ENCODE measurements at regions not wholly inside any gene's neighbourhood (a gene's known extent, or its start where the extent isn't known, plus 50 kb on each side); places are given as distances from the start of the nearest gene placed in this dataset.
"Not testable (repeated sequence)": the region's sequence is repeated elsewhere in the genome, so short reads cannot be mapped to it uniquely, and the experiment has no call there.

DNA sequence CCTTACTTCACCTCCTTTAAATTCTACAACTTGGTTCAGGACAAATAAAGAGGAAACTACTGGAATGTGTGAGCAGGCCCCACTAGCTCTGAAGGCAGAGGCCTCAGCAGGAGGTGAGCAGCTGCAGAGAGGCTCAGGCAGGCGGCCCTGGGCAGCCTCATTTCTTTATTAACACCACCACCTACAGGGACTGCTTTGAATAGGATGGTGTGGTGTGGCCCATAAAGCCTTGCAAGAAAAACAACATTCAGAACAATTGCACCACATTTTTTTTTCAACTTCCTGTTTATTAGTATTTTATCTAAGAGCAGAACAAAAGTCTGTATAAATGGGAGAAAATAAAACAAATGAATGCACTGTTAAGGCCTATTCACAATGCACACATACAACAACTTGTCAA is 333.7 kb downstream of the BCL2L11 start:
- not testable (repeated sequence) for DNase-seq

GRCh38 chr2:111455016-111456015 is 334.6 kb downstream of the BCL2L11 start:
- not testable (repeated sequence) for DNase-seq

DNA sequence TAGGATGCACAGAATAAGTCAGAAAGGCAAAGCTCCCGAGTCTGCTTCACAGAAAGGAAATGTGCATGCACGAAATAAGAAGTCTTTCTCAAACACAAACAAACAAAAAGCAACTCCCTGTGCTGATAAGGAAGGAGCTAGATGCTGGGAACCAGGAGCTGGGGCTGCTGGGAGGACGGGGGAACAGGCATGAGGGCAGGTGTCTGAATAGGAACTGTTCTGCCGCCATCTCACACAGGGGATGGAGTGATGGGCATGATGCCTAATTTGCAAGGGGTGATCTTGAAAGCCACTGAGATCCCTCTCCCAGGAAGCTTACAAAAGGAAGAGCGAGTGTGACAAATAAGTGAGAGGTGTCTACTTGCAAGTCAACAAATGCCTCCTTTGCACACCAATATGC is 336.5 kb downstream of the BCL2L11 start:
- not testable (repeated sequence) for DNase-seq

- not testable (repeated sequence) for DNase-seq
Observed at GRCh38 chr2:111460901-111461300, 340.2 kb downstream of the BCL2L11 start.

DNA sequence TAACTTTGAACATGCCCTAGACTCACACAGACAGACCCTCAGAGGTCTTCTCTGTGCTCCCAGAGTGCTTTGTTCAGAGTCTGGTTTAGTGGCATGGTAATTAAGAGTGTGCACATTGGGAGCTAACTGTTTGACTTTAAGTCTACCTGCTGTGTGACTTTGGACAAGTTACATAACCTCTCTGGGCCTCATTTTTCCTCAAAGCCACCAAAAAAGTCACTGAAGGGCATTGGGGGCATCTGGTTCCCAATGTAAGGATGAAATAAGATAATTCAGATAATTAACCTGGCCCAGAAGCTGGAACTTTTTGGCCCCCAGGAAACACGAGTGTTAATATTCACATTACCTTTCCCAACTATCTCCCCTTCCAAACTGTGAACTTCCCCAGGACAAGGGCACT is 341.1 kb downstream of the BCL2L11 start:
- DNase-seq = not testable (repeated sequence)

GRCh38 chr2:111462572-111462971 is 341.9 kb downstream of the BCL2L11 start:
- DNase-seq = not testable (repeated sequence)

- not testable (repeated sequence) for DNase-seq
Observed at GRCh38 chr2:111463238-111463848, 342.6 kb downstream of the BCL2L11 start.

GRCh38 chr2:111463956-111464355 is 343.2 kb downstream of the BCL2L11 start:
- DNase-seq = not testable (repeated sequence)

- DNase-seq = not testable (repeated sequence)
Observed at GRCh38 chr2:111464367-111464766, 343.7 kb downstream of the BCL2L11 start.

GRCh38 chr2:111465521-111465920 is 344.8 kb downstream of the BCL2L11 start:
- not testable (repeated sequence) for DNase-seq

DNA sequence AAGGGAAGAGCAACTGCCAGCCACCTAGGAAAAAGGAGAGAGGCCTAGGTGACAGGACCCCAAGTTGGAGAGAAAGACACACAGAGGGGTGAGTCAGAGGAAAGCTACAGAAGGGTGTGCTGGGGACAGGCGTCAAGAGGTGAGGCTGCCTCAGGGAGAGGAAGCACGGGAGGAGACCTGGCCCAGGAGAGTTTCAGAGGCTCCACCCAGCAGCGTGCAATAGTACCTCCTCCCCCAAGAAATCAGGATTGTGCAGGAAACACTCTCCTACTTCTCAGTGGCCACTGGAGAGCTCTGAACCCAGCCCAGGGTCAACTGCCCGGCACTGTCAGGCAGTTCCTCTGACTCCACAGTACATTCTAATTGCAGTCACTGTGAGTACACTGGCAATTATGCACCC is 346.0 kb downstream of the BCL2L11 start:
- not testable (repeated sequence) for DNase-seq

GRCh38 chr2:111470924-111471323 is 350.2 kb downstream of the BCL2L11 start:
- not testable (repeated sequence) for DNase-seq

DNA sequence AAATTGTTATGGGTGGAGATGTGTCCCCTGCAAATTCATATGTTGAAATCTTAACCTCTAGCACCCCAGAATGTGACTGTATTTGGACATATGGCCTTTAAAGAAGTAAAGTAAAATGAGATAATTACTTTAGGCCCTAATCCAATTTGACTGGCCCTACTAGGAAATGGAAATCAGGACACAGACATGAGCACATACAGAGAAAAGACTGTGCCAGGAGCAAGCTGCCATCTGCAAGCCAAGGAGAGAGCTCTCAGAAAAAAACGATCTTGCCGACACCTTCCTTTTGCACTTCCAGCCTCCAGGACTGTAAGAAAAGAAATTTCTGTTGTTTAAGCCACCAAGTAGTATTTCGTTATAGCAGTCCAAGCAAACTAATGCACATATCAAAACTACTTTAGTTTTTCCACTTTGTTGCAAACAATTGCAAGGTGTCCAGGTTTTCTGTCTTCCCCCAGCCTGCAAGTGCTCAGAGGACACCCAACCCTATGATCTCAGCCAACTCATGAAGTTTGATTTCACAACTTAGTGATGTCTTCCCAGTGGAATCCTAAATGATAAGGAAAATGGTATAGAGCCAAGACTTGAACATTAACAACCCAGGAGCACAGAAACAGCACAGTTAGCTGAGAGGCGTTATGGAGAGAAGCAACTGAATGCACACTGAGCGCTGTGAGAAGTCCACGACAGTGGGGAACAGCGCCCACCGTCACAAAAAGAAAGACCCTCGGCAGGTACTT is 351.2 kb downstream of the BCL2L11 start:
- not testable (repeated sequence) for DNase-seq

- peak in 1 of 2 experiments; percentile 34 for DNase-seq
Observed at GRCh38 chr2:111472844-111473403, 352.2 kb downstream of the BCL2L11 start.

DNA sequence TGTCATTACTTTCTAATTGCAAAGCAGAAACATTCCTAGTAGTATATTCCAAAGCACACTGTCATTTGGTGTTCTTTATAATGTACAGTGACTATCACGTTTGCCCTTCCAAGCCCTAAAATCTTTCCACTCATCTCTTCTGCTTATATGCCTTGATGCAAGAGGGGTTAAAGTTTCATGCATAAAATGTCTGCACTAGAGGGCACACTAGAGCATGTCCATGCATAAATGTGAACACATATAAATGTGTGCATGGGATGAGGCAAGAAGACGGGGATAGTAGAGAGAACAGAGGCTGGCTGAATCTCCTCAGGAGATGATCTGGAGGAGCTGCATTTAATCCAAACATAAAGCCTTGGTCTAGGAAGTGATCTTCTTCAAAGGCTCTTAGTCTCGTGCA is 352.8 kb downstream of the BCL2L11 start:
- not testable (repeated sequence) for DNase-seq

DNA sequence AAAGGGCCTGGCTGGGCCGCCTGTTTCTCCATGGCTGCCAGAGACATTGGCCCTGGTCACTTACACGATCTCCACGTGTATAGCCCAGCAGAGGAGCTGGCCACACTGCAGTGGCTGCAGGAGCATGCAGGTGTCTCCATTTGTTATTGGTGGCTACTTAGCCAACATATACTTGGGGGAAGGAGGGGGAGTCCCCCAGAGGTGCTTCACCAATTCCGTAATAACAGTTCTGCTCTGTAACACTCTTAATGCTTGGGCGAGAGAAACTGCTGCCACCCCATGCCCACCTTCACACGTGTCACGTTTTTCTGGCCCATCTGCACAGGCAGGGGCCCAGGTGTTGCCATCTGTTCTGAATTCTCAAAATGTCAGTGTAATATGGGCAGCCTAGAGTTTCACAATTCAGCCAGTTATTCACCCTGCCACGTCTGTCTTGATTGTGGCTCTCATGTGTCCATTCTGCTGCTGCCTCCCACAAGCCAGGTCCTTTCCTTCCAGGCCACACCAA is 353.5 kb downstream of the BCL2L11 start:
- not testable (repeated sequence) for DNase-seq

DNA sequence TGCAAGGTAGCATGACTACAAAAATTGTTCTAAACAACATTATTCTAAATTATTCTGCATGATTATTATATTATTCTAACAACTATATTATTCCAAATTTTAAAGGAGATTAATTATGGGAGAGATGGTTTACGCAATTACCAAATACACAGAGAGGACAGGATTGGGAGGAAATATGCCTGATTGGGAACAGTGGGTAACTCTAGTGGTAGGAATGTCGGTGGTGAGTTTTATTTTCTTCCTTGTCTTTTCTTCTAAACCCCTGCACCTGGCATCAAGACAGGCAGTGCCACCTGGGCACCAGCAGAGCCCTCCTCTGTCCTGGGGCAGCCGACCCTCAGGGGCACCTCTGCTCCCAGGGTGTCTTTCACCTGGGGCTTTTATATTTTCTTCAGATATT is 357.6 kb downstream of the BCL2L11 start:
- not testable (repeated sequence) for DNase-seq

GRCh38 chr2:111478871-111479318 is 358.2 kb downstream of the BCL2L11 start:
- DNase-seq = peak in 1 of 2 experiments; percentile 53

- DNase-seq = peak; percentile 49 to 66
Observed at GRCh38 chr2:111480016-111480625, 359.4 kb downstream of the BCL2L11 start.

DNA sequence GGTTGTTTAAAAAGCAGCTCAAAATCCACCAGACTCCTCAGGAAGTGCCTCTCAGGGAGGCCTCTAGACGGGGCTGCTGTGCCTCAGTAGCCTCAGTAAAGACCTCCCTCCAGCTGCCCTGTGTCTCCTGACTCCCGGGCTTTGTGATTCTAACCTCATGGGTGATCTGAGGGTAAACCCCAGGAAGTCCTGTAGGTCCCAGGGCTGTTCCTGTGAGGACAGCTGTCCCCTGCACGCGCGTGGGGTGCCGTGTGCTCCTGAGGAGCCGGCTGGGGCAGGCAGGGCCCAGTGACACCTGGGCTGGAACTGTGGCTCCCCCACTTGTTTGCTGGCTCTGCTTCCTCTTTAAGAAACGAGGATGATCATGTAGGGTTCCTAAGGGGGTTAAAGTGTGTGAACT is 359.9 kb downstream of the BCL2L11 start:
- DNase-seq = peak in 1 of 2 experiments; percentile 46

DNA sequence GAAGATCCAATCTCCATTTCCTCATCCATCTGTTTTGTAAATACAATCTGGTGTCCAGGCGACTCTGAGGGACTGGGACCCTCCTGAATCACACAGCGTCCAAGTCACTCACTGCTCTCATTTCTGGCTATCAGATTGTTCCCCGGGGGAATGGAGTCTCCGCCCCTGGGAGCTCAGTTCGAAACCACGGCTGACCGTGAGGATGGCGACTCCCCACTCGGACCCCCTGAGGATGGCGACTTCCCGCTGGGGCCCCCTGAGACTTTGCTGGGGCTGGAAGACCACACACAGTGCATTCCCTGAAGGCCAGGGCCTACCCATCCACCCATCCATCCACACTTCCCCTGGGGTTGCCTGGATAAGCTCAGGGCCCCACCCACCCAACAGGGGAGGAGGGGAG is 360.5 kb downstream of the BCL2L11 start:
- DNase-seq = not testable (repeated sequence)
